ENCODE measurements at regions not wholly inside any gene's neighbourhood (a gene's known extent, or its start where the extent isn't known, plus 50 kb on each side); places are given as distances from the start of the nearest gene placed in this dataset.

DNA sequence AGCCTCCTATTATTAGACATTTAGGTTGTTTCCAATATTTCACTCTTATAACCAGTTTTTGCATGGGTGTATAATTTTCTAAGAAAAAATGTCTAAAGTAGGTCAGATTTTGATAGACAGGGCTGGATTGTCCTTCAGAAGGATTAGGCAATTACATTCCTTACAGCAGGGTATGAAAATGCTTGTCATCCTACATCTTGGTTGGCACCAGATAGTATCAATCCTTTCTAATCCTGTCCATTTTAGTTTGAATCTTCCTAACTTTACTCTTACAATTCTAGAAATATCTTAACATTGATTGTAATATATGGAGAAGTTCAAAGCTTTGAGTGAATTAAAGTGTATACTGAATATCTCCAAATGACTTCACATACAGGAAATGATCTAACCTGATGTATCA, 63.0 kb upstream of the ZBED5 start:
- no peak for DNase-seq

DNA sequence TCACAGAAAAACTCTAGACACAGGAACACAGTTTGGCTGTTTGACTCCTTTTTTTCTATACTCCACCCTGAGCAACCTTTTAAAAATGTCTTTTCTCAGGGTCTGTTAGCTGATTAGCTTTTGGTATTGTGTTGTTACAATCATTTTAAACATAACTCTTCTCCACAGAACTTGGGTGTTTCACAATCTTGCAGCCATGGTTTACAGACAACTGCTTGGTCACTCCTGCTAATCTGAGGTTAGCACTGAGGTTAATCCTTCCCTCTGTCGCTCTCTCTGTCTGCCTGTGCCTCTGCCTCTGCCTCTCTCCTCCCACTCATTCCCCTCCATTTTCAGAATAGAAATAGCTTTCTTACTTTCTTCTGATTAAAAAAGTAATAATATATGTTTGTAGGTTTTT, 62.4 kb upstream of the ZBED5 start:
- no peak for DNase-seq

DNA sequence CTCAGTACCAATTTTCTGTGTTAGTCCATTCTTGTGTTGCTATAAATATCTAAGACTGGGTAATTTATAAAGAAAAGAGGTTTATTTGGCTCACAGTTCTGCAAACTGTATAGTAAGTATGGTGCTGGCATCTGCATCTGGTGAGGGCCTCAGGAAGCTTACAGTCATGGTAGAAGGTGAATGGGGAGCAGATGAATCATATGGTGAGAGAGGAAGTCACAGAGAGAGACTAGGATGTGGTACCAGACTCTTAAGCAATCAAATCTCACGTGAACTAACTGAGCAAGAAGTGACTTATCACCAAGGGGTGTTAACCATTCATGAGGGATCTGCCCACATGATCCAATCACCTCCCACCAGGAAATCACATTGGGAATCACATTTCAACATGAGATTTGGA, 60.8 kb upstream of the ZBED5 start:
- no peak for DNase-seq

DNA sequence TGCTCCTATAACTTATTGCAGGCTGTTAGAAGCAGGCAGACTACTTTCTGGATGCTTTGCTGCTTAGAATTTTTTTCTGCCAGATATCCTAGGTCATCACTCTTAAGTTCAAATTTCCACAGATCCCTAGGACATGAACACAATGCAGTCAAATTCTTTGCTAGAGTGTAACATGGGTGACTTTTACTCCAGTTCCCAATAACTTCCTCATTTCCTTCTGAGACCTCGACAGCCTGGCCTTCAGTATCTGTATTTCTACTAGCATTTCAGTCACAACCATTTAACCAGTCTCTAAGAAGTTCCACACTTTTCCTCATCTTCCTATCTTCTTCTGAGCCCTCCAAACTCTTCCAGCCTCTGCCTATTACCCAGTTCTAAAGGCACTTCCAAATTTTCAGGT, 60.4 kb upstream of the ZBED5 start:
- no peak for DNase-seq

DNA sequence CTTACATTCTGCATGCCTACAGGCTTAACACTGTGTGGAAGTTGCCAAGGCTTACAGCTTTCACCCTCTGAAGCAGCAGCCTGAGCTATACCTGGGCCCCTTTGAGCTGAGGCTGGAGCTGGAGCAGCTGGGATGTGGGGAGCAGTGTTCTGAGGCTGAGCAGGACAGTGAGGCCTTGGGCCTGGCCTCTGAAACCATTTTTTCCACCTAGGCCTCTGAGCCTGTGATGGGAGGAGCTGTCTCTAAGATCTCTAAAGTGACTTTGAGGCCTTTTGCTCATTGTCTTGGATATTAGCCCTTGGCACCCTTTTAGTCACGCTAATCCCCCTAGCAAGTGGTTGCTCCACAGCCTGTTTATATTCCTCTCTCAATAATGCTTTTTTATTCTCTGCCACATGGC, 59.9 kb upstream of the ZBED5 start:
- no peak for DNase-seq

DNA sequence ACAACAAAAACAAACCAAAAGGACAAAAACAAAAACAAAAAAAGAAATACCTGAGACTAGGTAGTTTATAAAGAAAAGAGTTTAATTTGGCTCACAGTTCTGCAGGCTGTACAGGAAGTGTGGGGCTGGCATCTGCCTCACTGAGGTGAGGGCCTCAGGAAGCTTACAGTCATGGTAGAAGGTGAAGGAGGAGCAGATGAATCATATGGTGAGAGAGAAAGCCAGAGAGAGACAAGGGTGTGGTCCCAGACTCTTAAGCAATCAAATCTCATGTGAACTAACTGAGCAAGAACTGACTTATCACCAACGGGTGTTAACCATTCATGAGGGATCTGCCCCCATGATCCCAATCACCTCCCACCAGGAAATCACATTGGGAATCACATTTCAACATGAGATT, 58.8 kb upstream of the ZBED5 start:
- no peak for DNase-seq

DNA sequence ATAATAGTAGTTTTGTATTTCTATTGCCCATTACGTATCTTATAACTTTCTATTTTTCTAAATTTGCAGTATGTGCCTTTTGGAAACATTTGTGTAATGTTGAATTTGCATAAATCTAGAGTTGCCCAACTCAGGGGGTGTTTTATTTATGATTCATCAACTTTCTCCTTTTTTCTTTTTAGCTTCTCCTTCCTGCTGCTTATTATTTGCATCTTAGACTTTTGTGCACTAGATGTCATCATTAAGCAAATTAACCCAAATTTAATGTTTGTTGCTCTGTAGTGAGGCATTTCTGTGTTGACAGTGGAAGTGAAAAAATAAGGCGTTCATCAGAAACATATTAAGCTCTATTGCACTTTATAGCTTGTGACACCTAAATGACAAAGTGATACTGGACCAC, 56.2 kb upstream of the ZBED5 start:
- no peak for DNase-seq

DNA sequence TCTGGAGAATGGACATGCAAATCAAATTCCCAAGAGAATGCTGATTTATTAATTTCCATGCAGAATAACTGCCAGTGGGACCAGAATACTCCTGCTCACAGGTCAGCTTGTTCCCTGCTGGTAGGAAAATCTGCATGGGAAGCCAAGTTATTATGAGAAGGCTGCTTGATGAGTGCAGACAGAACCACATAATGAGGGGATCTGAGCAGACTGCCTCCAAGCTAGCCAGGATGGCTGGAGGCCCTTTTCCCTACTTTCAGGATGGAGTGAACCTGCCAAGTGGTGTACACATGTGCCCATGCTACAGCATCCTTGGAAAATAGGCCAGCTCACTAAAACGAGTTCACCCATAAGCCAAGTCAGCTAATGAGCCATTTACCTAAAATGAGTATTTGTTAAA, 55.2 kb upstream of the ZBED5 start:
- no peak for DNase-seq

DNA sequence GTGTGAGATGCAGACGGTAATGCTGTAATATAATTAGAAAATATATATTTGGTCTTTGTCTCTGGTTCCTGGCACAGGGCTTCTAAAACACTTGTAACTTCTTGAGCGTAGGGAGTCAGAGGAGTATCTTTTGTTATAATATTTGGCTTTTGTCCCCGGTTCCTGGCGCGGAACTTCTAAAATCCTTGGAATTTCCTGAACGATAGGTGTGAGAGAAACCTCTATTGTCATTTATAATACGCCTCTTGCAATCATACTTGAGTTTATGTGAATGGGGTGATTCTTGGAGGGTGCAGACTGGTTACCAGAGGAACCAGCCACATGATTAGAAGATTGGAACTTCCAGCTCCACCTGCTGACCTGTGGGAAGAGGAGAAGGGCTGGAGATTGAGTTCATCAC, 54.1 kb upstream of the ZBED5 start:
- DNase-seq, result no peak

DNA sequence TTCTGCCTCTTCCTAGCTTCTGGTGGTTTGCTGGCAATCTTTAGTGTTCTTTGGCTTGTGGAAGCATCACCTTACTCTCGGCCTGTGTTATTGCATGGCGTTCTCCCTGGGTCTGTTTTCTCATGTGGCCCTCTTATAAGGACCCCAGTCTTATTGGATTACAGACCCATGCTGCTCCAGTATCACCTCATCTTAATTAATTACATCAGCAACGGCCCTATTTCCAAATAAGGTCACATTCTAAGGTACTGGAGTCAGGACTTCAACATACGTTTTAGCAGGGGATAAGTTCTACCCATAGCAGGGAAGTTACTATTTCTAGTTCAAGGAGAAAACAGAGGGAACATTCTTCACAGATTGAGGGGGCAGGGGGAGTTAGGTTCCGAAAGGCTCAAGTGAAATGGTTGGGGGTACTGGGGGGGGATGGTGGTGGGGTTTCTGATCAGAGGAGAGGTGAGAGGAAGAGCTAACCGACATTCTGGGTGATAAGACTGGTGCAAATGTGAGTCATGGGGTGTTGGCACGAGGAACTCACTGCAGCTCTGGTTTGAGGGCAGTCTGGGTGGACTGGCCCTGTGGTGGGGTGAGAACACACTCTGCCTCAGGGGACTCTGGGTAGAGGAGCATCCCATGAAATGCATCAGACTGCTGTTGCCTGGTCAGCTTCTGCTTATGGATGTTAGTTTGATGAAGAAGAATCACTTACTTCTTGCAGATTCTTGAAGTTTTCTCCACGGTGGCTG, 51.5 kb upstream of the ZBED5 start:
- no peak for DNase-seq

DNA sequence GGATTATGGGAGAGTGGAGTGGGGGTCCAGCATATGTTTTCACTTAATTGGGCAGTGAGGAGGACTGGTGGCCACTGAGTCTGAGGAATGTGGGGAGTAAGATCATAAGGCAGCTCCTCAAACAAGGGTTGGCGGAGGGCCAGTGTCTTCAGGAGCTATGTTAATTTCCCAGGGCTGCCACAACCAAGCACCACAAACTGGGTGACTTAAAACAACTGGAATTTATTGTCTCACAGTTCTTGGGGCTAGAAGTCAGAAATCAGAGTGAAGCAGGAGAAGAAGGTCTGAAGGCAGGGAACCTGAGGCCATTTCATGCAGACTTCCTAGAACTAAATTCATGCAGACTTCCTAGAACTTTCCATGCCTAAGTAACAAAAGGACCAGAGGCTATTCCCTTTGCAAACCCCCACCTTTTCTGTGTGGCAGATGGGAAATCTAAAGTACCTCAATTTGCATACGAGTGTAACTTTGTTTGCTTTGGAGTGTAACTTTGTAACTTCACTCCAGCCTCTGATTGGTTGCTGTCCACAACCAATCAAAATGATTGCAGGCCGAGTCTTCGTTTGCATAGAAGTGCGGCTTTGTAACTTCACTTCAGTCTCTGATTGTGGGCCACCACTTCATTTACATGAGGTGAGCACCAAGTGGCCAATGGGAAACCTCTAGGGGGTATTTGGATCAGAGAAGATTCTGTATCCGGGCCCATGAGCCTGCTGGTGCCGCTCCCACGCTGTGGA, 50.5 kb upstream of the ZBED5 start:
- DNase-seq, result no peak

Measured in CD4-positive, alpha-beta T cell treated with Interleukin-17A for 1 hour (primary cell).